Keratinocyte (primary cell): ENCODE measurements at regions not wholly inside any gene's neighbourhood (a gene's known extent, or its start where the extent isn't known, plus 50 kb on each side); places are given as distances from the start of the nearest gene placed in this dataset.

Experiments
- DNase-seq: peaks from one replicate; pipeline ENCODE4 v3.0.0-alpha.2; 2011; ENCODE audit warnings: low read depth, missing footprints, low spot score
- FAIRE-seq: peaks from 2 replicates; lab custom pipeline; 2011; peaks lifted over from hg19 to GRCh38; lab: Jason Lieb, UNC
- H2AFZ ChIP-seq: 2 replicates; pipeline ENCODE4 v1.6.0; 2012; ENCODE audit warnings: low read length, control low read depth, inconsistent platforms; ENCODE audit not compliant: control insufficient read depth
- H3K27ac ChIP-seq: 2 replicates; pipeline ENCODE4 v1.5.1; 2011; ENCODE audit warnings: low read length; ENCODE audit not compliant: control insufficient read depth, insufficient read depth
- H3K27me3 ChIP-seq: 3 replicates; pipeline ENCODE4 v1.6.0; 2011; ENCODE audit warnings: low read length; ENCODE audit not compliant: control insufficient read depth, insufficient read depth; ENCODE audit errors: extremely low read depth
- H3K36me3 ChIP-seq, 2 experiments: 2 replicates in 1 of 2; 3 replicates in 1 of 2; pipeline ENCODE4 v1.5.1; 2011; ENCODE audit warnings: low read length in 2 of 2, mild to moderate bottlenecking in 1 of 2; ENCODE audit not compliant: control insufficient read depth in 2 of 2, insufficient read depth in 2 of 2; ENCODE audit errors: extremely low read depth in 1 of 2
- H3K4me1 ChIP-seq: 3 replicates; pipeline ENCODE4 v1.5.1; 2011; ENCODE audit warnings: low read length; ENCODE audit not compliant: control insufficient read depth, insufficient read depth; ENCODE audit errors: extremely low read depth
- H3K4me2 ChIP-seq: 3 replicates; pipeline ENCODE4 v1.6.0; 2011; ENCODE audit warnings: low read depth, low read length; ENCODE audit not compliant: control insufficient read depth, insufficient read depth; ENCODE audit errors: extremely low read depth
- H3K4me3 ChIP-seq, 3 experiments: fragments of 200-600 bp in 1 of 3; sonication (generic) in 1 of 3; 2 replicates in 2 of 3; 3 replicates in 1 of 3; pipeline ENCODE4 v1.5.1; 2011 to 2016; ENCODE audit warnings: low read length in 3 of 3, mild to moderate bottlenecking in 3 of 3, control low read depth in 2 of 3, inconsistent platforms in 1 of 3, low read depth in 1 of 3, mixed read lengths in 1 of 3, mixed run types in 1 of 3, moderate library complexity in 1 of 3; ENCODE audit not compliant: control insufficient read depth in 2 of 3, insufficient read depth in 2 of 3; ENCODE audit errors: extremely low read depth in 1 of 3
- H3K79me2 ChIP-seq: 2 replicates; pipeline ENCODE4 v1.6.0; 2012; ENCODE audit warnings: low read length; ENCODE audit not compliant: control insufficient read depth, insufficient read depth
- H3K9ac ChIP-seq: 3 replicates; pipeline ENCODE4 v1.6.0; 2011; ENCODE audit warnings: low read length; ENCODE audit not compliant: control insufficient read depth, insufficient read depth; ENCODE audit errors: extremely low read depth
- H3K9me1 ChIP-seq: 3 replicates; pipeline ENCODE4 v1.6.0; 2011; ENCODE audit warnings: low read length; ENCODE audit not compliant: control insufficient read depth, insufficient read depth; ENCODE audit errors: extremely low read depth
- H3K9me3 ChIP-seq: 2 replicates; pipeline ENCODE4 v1.5.1; 2012; ENCODE audit warnings: low read depth, low read length; ENCODE audit not compliant: control insufficient read depth
- H4K20me1 ChIP-seq: 3 replicates; pipeline ENCODE4 v1.6.0; 2011; ENCODE audit warnings: low read length; ENCODE audit not compliant: control insufficient read depth, insufficient read depth; ENCODE audit errors: extremely low read depth
- EZH2 ChIP-seq: IDR thresholded peaks from one replicate; pipeline ENCODE4 v1.6.1; 2012; ENCODE audit warnings: inconsistent platforms, mild to moderate bottlenecking, low read length, moderate library complexity
- dilution Hi-C: fragments of 300-500 bp; cut with MboI; formaldehyde crosslinking; loops from one replicate; pipeline ENCODE4 v1.7.0; 2020; ENCODE audit warnings: low sequenced_read_pairs; ENCODE audit not compliant: extremely low pct_ligation_motif_present
- TF ChIP-seq, protein P1 (sequence below), 3 experiments: IDR thresholded peaks in 1 of 3; conservative IDR thresholded peaks in 1 of 3; optimal IDR thresholded peaks in 1 of 3; 2 replicates in 2 of 3; 3 replicates in 1 of 3; pipeline versions ENCODE3 to v1.5.1; 2011; ENCODE audit warnings: low read length in 3 of 3, mild to moderate bottlenecking in 3 of 3, moderate library complexity in 2 of 3, control low read depth in 1 of 3, inconsistent platforms in 1 of 3; ENCODE audit not compliant: insufficient read depth in 2 of 3; ENCODE audit errors: extremely low read depth in 1 of 3

DNA sequence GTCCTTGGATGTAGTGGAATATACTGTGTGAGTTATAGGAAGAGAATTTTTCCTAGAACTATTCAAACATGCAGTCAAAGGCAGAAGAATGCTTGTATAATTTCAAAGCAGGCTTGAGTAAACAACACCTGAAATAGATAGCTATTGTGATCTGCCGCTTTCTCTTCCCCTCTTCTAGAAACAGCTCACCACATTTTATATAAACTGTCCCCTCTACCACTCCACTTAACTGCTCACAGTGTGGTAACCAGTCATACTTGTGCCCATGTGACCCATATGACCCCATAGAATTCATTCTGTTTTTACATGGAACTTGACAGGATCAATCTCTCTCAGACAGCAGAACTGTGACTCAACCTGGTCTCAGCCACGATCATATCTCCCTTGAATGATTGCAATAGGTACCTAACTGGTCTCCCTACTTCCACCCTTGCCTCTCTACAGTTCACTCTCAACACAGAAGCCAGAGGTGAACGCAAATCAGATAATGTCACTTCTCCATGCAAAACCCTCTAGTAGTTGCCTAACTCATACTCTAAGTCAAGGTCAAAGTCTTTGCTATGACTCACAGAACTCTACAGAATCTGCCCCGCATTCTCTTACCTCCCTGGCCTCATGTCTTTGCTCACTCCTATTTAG lies 85.6 kb upstream of the EFHC2 start:
- DNase-seq: no peak

DNA sequence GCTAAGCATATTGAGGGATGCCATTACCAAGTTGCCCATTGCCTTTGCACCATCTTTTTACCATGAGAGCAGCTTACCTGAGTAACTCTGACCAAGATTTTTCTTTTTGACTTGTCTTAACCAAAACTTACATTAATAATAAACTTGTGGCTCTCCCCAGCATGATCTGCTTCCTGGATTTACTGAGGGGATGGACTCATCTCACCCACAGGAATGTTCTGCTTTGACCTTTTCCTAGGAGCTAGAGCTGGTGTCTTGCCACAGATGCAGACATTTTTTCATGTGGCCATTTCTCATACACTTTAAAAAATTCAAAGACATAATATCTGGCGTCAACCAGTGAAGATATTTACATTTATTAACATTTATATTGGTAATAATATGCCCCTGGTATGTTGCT lies 79.2 kb upstream of the EFHC2 start:
- TF ChIP-seq EZH2: no peak
- TF ChIP-seq, protein P1, sequence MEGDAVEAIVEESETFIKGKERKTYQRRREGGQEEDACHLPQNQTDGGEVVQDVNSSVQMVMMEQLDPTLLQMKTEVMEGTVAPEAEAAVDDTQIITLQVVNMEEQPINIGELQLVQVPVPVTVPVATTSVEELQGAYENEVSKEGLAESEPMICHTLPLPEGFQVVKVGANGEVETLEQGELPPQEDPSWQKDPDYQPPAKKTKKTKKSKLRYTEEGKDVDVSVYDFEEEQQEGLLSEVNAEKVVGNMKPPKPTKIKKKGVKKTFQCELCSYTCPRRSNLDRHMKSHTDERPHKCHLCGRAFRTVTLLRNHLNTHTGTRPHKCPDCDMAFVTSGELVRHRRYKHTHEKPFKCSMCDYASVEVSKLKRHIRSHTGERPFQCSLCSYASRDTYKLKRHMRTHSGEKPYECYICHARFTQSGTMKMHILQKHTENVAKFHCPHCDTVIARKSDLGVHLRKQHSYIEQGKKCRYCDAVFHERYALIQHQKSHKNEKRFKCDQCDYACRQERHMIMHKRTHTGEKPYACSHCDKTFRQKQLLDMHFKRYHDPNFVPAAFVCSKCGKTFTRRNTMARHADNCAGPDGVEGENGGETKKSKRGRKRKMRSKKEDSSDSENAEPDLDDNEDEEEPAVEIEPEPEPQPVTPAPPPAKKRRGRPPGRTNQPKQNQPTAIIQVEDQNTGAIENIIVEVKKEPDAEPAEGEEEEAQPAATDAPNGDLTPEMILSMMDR (optimal IDR thresholded peaks at IDR 0.05 in 1 of 3, IDR thresholded peaks at IDR 0.05 in 1 of 3, conservative IDR thresholded peaks at IDR 0.05 in 1 of 3; ENCODE audit: extremely low read depth in 1 of 3, insufficient read depth in 2 of 3, low read length in 3 of 3): no peak
- Histone ChIP-seq H3K27me3 (no peaks in the 10 kb centered on the region), H3K79me2 (no peaks in the 10 kb centered on the region), H3K4me3 (no peak overlapping the region), H3K9ac (no peak overlapping the region), H2AFZ (no peak overlapping the region), H3K27ac (no peak overlapping the region), H3K4me2 (no peak overlapping the region), H3K4me1 (no peaks in the 10 kb centered on the region), H3K9me1 (no peaks in the 10 kb centered on the region), H4K20me1 (no peaks in the 10 kb centered on the region), H3K36me3 (no peaks in the 10 kb centered on the region), H3K9me3 (no peaks in the 10 kb centered on the region)
- no peak for FAIRE-seq
- DNase-seq: no peak
- dilution Hi-C loops: no loop called here

More for the DNA sequence above, 85.6 kb upstream of the EFHC2 start:
- no peak overlapping the region for H3K4me2 ChIP-seq
- no peaks in the 10 kb centered on the region for H3K9me1 ChIP-seq
- H3K9ac ChIP-seq: no peak overlapping the region
- H3K36me3 ChIP-seq: no peaks in the 10 kb centered on the region
- peaks cover 10% of the 10 kb centered on the region for H3K4me1 ChIP-seq
- no peaks in the 10 kb centered on the region for H3K9me3 ChIP-seq
- no peaks in the 10 kb centered on the region for H3K79me2 ChIP-seq
- no peak for TF ChIP-seq EZH2
- TF ChIP-seq, protein P1 (optimal IDR thresholded peaks at IDR 0.05 in 1 of 3, IDR thresholded peaks at IDR 0.05 in 1 of 3, conservative IDR thresholded peaks at IDR 0.05 in 1 of 3; ENCODE audit: extremely low read depth in 1 of 3, insufficient read depth in 2 of 3, low read length in 3 of 3): no peak
- dilution Hi-C loops: no loop called here
- FAIRE-seq: no peak
- H3K27me3 ChIP-seq: no peaks in the 10 kb centered on the region
- H3K4me3 ChIP-seq: no peak overlapping the region
- no peaks in the 10 kb centered on the region for H4K20me1 ChIP-seq
- no peak overlapping the region for H2AFZ ChIP-seq
- H3K27ac ChIP-seq: no peak overlapping the region
